ENCODE measurements at regions not wholly inside any gene's neighbourhood (a gene's known extent, or its start where the extent isn't known, plus 50 kb on each side); places are given as distances from the start of the nearest gene placed in this dataset.

DNA sequence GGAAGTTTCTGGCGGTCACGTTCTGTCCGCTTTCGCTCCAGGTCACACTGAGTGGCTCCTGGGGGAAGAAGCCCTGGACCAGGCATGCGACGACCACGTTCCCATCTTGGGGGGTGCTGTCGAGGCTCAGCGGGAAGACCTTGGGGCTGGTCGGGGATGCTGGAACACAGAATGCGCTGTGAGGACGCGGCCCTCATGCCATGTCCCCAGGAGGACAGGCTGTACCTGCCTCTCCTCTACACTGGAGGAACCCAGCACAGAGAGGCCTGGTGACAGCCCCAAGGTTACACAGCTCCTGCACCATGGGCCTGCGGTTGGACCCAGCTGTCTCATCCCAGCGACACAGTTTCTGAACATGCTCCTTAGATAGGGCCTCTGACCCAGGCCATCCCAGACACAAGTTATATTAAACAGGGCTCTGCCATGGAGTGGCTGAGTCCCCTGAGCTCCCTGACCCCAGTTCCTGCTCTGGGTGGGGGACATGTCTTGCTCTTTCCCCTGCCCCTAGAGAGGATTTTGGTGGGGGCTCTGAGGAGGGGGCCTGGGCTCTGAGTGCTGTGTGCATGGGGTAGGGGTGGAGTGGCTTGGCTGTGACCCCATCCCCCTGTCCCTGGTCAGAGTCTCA is 62.0 kb downstream of the TMEM121 start:
- TF ChIP-seq, protein P1, sequence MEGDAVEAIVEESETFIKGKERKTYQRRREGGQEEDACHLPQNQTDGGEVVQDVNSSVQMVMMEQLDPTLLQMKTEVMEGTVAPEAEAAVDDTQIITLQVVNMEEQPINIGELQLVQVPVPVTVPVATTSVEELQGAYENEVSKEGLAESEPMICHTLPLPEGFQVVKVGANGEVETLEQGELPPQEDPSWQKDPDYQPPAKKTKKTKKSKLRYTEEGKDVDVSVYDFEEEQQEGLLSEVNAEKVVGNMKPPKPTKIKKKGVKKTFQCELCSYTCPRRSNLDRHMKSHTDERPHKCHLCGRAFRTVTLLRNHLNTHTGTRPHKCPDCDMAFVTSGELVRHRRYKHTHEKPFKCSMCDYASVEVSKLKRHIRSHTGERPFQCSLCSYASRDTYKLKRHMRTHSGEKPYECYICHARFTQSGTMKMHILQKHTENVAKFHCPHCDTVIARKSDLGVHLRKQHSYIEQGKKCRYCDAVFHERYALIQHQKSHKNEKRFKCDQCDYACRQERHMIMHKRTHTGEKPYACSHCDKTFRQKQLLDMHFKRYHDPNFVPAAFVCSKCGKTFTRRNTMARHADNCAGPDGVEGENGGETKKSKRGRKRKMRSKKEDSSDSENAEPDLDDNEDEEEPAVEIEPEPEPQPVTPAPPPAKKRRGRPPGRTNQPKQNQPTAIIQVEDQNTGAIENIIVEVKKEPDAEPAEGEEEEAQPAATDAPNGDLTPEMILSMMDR (IDR thresholded peaks at IDR 0.05; ENCODE audit: low read depth, low read length, poor library complexity, severe bottlenecking), result no peak
- no peak for TF ChIP-seq EZH2phosphoT487 (IDR thresholded peaks at IDR 0.05; ENCODE audit: borderline replicate concordance, low read length)

Measured in DOHH2 (cell line).